Stimulated activated CD4-positive, alpha-beta T cell treated with anti-CD3 and anti-CD28 coated beads, Interleukin-4, amount 100 ng/mL, for 24 hours (primary cell): ENCODE measurements at regions not wholly inside any gene's neighbourhood (a gene's known extent, or its start where the extent isn't known, plus 50 kb on each side); places are given as distances from the start of the nearest gene placed in this dataset.

Experiments used
- DNase-seq: peaks from one replicate; pipeline ENCODE4 v3.0.0-alpha.2; 2020

DNA sequence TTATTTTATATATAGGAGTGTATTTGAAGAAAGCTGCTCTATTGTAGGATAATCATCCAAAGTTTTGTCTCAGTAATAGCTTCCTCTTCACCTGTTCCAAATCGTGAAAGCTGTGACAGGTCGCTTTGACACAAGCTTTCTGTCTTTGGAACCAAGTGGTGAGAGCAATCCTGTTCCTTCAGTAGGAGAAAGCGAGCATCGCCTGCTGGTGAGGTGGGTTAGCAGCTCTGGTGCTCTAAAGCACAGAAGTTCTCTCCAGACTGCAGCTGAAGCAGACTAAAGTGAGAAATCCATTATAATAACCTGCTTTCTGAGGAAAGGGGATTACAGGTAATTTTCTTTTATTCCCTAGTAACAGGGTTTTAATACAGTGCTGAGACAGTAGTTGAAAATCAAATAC lies 803.8 kb downstream of the ADGRL2 start:
- DNase-seq = no peak

DNA sequence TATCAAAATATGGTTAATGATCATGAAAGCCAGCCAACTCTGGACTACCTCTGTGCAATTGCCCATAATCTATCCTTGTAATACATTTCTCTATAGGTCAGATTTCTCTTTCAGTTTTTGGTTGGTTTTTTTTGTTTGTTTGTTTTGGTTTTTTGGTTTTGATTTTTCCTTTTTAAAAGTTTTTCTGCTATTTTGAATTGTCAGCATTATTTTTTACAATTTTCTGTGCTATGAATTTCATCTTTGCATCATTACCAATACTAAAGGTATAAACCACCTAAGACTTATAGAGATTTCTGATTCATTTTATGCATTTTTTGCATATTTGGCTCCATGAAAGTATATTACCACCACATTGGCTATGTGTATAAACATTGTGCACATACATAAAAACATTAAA lies 799.6 kb downstream of the ADGRL2 start:
- DNase-seq = no peak

DNA sequence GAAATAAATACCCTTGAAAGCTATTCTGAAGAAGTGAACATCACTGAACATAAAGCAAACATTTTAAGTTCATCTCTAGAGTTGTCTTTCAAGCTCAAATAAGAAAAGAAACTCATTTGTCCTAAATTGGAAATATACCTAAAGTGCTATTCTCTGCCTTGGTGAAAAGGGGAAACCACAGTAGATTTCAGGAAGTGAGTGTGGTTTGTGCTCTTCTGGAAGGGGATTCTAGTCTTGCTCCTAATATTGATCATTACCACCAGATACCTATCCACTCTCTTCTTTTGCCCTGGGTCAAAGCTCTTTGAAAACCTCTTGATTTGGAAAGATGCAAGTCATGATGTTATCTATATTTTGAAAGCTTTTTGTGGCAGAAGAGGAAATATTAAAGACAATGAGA lies 798.1 kb downstream of the ADGRL2 start:
- DNase-seq = no peak

DNA sequence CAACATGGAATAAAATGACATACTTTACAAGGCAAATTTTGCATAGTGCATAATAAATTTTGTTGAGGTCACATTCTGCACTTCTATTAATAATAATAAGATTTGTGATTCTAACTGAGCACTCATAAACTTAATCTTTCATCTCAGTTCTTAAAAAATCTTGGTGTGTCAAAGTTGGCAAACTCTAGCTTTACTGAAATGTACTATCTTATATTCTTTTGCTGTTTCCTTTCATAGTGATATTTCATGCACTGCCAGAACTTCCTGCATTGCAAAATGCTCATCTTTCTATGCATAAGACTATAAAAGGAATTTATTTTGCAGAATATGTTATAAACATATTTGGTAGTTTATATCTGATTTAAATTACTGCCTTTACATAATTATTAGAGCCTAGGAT lies 797.6 kb downstream of the ADGRL2 start:
- no peak for DNase-seq

DNA sequence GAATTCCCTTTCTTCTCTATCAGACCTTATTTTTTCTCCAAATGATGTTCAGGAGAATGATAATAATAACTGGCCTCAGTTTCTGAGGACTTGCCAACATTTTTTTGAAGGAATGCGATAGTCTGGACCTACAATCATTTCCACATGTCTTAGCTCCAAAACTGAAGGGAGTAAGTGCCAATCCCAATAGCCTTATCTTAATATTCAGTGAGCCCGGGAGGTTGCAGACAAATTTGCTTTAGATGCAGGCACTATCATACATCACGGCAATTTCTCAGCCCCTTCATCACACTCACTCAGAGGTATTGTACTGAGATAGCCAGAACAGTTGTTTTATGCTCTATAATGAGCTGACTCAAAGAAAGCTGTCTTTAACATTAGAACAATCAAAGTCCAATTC lies 796.9 kb downstream of the ADGRL2 start:
- DNase-seq = no peak

DNA sequence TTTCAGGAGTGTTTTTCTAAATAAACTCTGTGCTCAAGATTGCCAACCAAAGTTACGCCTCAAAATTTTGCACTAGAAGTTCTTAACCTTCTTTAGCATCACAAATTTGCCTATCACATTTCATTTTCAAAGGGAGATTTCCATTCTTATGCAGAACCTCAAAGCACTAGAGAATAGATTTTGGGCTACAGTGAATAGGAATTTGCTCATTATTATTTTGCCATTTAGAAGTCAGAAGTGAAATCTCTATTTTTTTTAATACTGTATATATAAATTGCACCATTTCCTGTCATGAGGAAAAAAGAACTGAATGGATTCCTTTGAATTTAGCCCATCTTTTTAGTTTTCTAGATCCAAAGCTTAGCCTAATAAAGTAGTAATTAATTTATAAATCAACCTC lies 796.4 kb downstream of the ADGRL2 start:
- no peak for DNase-seq

DNA sequence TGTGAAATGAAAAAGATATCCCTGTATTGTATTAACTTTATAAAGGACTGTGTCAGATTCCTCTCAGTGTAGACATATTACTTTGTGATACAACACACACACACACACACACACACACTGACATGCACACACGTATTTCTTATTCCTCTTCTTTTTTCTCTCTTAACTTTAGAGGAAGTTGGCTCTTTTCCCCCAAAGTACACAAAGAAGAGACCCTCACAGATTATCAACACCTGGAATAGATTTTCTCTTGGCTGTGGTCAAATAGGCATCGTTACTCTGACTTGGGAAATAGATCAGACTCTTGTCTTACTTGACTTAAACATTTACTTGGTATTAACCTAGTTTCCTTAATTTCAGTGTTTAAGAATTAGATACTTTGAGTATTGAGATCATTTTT lies 792.8 kb downstream of the ADGRL2 start:
- no peak for DNase-seq

DNA sequence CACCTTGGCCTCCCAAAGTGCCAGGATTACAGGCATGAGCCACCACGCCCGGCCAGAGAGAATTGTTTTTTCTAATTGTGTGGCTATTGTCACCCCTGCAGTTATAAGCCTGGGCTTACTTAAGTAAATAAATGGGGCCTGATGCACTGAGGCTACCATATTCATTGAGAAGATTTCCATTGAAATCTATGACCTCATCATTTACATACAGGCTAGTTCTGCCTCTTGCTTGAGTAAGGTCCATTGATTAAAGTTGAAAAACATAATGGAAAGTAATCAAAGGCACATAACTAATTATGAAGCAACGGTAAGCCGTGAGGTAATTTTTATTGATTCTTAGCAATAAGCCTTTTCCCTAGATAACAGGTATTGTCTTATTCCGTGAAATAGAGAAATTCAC lies 788.9 kb downstream of the ADGRL2 start:
- no peak for DNase-seq

DNA sequence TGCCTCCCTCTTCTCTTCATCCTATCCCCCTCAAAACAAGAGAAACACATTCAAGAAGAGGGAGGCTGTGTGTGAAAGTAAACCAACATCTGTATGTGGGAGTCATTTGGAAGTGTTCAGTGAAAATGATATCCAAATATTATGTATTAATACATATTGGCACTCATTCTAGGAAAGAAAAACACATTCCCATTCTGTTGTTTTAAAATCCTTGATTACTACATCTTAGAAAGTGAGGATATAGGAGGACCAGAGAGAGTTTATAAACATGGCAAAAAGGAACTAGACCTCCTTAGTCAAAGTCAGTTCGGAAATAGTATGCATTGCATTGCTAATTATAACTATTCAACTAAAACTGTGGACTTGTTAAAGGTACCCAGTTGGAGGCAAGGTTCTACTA lies 786.6 kb downstream of the ADGRL2 start:
- DNase-seq = no peak

DNA sequence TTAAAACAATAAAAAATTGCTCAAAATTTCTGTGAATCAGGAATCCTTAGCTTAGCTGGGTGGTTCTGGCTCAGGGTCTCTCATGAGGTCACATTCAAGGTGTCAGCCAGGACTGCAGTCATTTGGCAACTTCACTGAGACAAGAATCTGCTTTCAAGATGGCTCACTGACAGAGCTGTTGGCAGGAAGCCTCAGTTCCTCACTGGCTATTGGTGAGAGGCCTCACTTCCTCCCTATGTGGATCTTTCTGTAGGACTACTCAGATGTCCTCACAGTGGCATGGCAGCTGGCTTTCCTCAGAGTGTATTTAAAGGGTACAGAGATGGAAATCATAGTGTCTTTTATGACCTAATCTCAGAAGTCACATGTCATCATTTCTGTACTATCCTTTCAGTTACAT lies 785.7 kb downstream of the ADGRL2 start:
- DNase-seq = no peak

DNA sequence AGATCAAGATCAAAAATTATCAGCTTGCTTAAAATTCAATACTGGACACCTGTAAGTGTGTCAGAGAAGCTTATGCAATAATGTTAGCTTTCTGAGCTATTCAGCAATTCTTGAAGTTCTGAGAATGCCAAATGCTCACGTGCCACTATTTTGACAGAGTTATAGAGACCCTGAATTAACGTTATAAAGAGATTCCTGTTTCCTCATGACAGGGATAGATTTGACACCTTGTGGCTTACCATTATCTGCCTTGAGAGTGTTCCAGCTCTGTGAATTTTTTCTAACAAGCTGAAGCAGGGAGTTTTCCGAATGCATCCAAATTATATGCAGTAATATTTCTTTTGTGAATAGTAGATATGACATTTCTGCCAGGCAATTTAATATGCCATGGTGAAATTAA lies 781.6 kb downstream of the ADGRL2 start:
- DNase-seq = no peak

DNA sequence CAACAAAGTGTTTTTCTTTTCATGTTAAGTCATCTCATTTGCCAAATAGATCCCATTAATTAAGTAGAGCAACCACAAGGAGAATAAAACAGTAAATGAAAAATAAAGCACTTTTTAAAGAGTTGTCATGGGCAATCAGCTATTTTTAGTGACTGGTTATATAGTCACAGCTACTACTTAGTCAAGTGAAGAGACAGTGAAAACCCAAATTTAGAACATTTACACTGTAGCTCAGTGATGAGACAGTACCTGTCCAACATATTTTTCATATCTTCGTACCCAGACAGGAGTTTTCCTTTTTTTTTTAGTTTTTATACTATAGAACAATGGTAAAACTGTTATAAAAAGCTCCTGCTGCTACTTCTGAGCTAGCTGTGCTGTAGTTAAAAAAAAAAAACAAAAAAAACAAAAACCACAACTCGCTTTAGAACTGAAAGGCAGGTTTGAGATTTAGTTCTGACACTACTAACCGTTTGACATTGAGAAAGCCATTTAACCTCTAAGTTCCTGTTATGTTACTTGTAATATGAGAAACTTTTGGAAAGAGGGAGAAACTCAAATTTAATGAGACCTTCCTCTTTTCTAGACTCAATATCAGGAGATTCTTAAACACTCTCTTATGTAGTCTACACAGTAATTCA lies 777.5 kb downstream of the ADGRL2 start:
- no peak for DNase-seq

DNA sequence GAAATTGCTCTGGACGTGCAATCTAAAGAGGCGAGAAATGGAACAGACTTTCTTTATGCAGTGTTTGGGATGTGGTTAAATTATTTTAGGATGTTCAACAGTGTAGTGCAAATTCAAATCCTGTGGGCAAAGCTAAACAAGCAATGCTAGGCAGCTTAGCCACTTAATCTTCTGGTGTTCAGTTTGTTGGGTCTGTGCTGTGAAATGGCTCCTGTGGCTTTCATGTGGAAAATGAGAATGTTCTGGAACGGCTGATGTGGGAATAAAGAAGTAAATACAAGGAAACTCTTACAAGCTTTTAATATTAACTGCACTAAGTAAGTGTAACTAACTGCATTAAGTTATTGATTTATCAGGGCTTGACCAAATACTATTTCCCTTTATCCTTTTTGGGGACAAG lies 766.6 kb downstream of the ADGRL2 start:
- no peak for DNase-seq

DNA sequence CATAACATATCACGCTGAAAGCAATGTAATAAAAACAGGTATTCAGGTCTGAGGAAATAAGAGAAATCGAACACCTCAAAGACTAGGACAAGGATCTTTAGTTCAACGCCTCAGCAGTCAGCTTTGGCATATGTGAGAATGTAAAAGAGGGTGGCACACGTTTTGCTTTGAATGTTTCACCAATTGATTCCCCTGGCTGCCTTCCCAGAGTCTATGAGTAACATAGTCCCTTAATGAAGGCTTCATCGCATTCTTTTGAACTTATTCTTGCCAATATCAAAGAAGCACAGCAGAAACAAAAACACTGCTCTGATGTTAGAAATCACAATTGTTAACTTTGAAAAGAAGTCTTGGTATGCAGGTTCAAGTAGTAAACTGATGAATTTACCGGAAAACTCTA lies 764.8 kb downstream of the ADGRL2 start:
- no peak for DNase-seq

DNA sequence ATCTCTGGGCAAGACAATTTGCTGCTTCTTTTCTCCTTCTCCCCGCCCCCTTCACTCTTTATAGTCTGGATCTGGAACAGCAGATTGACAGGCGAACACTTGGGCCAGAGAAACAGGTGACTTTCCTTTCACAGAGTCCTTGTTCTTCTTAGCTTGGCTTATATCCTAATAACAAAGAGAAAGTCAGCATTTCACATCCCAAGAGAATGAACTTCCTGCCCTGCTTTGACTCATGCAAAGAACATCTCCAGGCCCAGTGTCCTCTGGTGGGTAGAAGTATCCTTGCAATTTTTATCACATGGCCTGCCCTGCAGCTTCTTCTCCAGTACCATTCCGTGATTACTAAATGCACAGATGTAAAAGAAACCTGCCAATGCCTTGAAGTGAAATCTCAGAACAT lies 764.4 kb downstream of the ADGRL2 start:
- no peak for DNase-seq

DNA sequence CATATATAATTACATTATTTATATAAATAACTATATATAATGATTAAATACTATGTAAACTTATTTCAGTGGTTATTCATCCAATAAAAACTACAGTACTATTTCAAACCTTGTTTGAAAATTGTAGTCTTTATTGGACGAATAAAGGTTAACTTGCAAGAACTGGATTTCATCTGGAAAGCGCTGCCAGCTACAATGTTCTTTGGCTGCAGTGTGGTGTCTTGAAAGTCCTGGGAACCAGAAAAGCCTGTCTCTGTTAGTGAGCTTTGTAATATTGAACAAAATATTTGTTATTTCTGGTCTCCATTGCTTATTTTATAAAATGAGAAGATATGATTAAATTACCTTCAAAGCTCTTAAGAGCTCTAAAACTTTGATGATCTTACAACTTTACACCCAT lies 763.6 kb downstream of the ADGRL2 start:
- no peak for DNase-seq

DNA sequence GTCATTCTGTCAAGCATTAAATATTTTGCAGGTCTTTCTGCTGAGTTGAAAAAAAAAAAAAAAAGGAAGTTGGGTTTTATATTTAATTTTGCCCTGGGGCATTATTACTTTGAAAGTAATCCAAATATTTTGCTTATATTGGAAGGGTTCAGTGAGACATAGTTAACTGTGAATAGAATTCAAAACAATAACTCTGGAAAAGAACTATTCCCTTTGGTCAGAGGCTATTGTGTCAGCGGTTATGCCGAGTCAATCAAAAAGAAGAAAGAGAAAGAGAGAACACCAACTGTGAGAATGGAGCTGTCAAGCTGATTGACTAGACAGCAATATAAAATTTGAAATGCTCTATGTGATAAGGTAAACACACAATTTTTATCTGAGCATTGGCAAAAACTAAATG lies 761.7 kb downstream of the ADGRL2 start:
- DNase-seq = no peak

DNA sequence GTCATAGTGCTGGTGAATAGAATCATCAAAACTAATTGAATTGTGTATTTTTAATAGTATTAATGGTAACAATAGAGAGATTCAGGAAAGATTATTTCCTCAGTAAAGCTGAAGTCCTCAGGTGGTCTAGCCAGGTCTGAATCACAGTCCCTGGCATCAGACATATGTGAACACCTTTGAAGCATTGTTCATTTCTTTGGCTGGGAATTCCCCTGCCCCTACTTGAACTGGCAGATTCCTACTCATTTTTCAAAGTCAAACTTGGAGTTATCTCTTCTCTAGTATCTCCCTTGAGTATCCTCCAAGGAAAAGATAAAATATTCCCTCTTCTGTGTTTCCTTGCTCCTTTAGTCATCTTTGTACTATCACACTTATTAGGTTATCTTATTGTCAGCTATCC lies 759.8 kb downstream of the ADGRL2 start:
- no peak for DNase-seq

DNA sequence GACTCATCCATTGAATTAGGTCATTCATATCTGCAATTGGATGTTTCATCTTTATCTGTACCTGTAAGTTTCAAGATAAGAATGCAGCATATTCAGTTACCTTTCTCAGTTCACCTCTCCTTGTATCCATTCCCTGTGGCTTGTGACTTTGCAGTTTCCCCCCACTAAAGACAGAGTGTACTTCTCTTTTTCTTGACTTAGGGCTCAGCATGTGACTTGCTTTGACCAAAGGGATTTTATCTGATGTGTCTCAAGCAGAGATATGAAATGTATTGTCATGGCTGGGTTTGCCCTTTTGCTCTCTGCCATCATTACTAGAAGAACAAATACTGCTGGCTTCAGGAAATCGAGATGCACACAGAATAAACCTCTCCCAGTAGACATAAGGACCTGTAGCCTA lies 754.8 kb downstream of the ADGRL2 start:
- DNase-seq = no peak

DNA sequence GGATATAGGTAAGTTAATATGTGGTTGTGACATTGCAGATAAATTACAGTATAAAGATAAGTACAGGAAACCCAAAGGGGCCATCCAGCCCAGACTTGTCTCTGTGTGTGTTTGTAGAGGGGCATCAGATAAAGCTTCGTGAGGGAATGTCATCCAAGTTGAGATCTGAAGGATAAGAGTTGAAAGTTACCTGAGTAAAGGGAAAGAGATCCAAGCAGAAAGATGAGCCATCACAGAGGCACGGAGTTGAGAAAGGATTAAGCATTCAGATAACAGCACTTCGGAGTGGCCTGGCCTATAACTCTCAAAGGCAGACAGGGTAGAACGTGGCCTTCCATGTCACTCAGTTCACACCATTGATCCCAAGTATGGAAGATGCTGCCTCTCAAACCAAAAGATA lies 749.1 kb downstream of the ADGRL2 start:
- DNase-seq = no peak

DNA sequence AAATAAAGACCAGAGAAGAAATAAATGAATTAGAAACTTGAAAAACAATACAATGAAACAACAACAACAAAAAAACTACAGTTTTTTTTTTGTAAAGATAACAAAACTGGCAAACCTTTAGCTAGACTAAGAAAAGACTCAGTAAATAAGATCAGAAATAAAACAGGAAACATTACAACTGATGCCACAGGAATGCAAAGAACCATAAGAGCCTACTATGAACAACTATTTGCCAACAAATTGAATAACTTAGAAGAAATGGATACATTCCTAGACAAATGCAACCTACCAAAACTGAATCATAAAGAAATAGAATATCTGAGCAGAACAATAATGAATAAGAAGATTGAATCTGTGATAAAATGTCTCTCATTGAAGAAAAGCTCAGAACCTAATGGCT lies 742.0 kb downstream of the ADGRL2 start:
- DNase-seq = no peak

DNA sequence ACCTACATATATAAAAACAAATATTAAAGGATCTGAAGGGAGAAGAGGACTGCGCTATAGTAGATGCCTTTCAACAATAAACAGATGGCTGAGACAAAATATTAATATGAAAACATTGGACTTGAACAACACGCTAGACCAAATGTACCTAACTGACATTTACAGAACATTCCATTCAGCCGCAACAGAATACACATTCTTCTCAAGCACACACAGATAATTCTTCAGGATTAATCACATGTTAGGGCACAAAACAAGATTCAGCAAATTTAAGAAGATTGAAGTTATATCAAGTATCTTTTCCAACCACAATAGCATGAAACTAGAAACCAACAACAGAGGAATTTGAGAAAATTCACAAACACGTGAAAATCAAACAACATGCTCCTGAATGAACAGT lies 741.4 kb downstream of the ADGRL2 start:
- no peak for DNase-seq

DNA sequence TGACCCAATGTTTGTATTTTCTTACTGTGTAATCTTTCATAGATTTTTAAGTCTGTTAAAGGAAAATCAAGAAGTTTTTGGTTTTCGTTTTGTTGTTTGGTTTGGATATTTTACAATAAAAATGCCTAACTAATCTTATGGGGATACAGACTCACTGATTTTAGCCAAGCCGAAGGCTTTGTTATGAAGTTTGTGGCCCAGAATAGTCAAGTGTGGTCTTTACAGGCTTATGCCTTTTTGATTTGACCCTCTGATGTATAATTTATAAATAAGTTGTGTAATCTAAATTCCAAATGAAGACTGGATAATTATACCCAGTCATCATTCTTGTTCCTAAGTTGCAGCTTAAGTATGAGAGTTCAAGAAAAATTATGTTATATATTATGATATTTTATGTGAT lies 739.3 kb downstream of the ADGRL2 start:
- DNase-seq = no peak

DNA sequence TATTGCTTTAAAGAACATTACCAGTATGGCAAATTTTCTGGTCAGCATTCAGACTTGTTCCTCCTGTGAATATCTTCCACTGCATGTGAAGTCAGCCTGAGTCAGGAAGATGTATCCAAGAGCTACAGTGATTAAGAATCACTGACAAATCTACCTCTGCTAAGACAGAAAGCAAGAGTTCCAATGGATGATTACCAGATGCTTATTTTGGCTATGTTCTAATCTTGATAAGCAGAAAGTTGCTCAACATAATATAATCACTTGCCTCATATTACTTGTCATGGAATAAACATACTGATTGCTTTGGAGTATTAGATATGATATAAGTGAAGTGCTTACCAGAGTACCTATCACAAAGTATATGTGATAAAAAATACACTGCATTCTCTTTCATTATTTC lies 738.1 kb downstream of the ADGRL2 start:
- DNase-seq = no peak

DNA sequence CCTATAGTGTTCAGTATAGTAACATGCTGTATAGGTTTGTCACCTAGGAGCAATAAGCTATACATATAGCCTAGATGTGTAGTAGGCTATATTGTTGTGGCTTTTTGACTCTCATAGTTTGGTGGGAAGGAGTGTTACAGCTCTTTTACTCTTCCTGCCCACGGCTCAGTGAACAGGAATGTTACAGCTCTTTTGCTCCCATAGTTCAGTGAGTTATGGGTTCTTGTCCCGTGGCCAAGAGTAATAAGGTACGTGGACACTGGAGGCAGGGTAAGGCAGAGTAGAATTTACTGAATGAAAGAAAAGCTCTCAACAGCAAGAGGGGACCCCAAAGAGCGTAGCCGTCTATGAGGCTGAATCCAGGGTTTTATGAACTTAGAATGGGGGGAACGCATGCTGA lies 734.3 kb downstream of the ADGRL2 start:
- no peak for DNase-seq

DNA sequence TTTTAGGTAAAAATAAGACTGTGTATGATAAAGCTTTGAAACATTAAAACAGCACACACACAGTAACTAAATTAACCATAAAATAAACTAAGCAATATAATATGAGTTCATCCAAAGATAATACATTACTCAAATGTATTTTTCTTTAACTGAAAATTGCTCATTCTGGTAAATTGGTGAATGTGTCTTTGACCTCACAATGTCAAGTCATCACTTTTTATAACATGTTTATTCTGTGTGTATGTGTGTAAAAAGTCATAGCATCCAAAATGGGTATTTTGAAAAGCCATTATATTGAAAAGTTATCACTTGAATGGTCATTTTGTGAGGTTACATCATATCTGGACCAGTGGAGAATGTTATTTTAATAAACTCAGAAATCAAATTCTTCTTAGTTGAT lies 724.6 kb downstream of the ADGRL2 start:
- DNase-seq = no peak
